Activated CD8-positive, alpha-beta T cell treated with anti-CD3 and anti-CD28 coated beads for 36 hours (primary cell): ENCODE measurements at regions not wholly inside any gene's neighbourhood (a gene's known extent, or its start where the extent isn't known, plus 50 kb on each side); places are given as distances from the start of the nearest gene placed in this dataset.

Source experiments
- ATAC-seq: fragments of 200-7000 bp; cut with Tn5 transposase; one replicate; pipeline ENCODE4 v1.10.0; 2021; ENCODE audit warnings: mild to moderate bottlenecking, moderate library complexity
- CTCF ChIA-PET: fragments of 350-600 bp; sonication (Branson Sonifier 250); formaldehyde crosslinking; loops from one replicate; lab custom pipeline; 2021; ENCODE audit warnings: antibody characterized with exemption; lab: Charles Lee
- POLR2A ChIA-PET: fragments of 350-600 bp; sonication (Branson Sonifier 250); formaldehyde crosslinking; loops from one replicate; lab custom pipeline; 2021; ENCODE audit warnings: antibody characterized with exemption; lab: Charles Lee
- DNase-seq: peaks from one replicate; pipeline ENCODE4 v3.0.0-alpha.2; 2020
- H3K27ac Mint-ChIP-seq: one replicate; pipeline ENCODE4 v1.8.0; 2021; ENCODE audit warnings: mild to moderate bottlenecking, mixed read lengths
- H3K27me3 Mint-ChIP-seq: one replicate; pipeline ENCODE4 v1.8.0; 2021; ENCODE audit warnings: mixed read lengths
- H3K36me3 Mint-ChIP-seq: one replicate; pipeline ENCODE4 v1.8.0; 2021; ENCODE audit warnings: low read depth, mixed read lengths
- H3K4me1 Mint-ChIP-seq: one replicate; pipeline ENCODE4 v1.8.0; 2021; ENCODE audit warnings: low read depth, mixed read lengths
- H3K4me3 Mint-ChIP-seq: one replicate; pipeline ENCODE4 v1.8.0; 2021; ENCODE audit warnings: mild to moderate bottlenecking, moderate library complexity, mixed read lengths
- H3K9me3 Mint-ChIP-seq: one replicate; pipeline ENCODE4 v1.8.0; 2021; ENCODE audit warnings: mixed read lengths
- intact Hi-C: fragments of 100-400 bp; cut with micrococcal nuclease; formaldehyde crosslinking; loops from one replicate; pipeline ENCODE4 v1.10.0; 2022
- TF ChIP-seq, protein P1 (sequence below): fragments of 200-600 bp; IDR thresholded peaks from one replicate; pipeline ENCODE4 v1.8.0; 2022; ENCODE audit warnings: antibody characterized with exemption, mild to moderate bottlenecking

DNA sequence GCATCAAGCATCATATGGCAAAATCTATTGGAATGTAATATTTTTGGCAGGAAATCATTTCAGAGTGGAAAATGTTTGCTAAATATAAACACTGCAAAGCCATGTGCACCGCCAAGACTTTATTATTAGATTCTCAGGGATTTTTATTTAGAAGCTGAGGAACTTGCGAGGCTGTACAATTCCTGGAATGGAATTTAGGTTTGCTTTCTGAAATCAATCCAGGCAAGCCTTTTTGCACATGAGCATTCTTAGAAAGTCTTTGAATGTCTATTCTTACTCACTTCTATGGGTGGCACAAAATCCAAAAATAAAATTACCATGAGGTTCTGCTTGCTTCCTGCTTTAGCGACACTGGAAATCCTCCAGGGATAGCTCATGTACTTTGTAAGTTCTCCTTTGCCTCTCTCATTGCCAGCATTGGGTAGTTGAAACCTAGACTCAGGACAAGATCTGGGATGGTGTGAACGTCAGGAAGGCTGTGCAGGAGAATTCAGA lies 71.5 kb upstream of the PALM2AKAP2 start:
- DNase-seq (no peak), ATAC-seq (no peak)
- no peaks in the 10 kb centered on the region for H3K27me3 Mint-ChIP-seq
- TF ChIP-seq, protein P1, sequence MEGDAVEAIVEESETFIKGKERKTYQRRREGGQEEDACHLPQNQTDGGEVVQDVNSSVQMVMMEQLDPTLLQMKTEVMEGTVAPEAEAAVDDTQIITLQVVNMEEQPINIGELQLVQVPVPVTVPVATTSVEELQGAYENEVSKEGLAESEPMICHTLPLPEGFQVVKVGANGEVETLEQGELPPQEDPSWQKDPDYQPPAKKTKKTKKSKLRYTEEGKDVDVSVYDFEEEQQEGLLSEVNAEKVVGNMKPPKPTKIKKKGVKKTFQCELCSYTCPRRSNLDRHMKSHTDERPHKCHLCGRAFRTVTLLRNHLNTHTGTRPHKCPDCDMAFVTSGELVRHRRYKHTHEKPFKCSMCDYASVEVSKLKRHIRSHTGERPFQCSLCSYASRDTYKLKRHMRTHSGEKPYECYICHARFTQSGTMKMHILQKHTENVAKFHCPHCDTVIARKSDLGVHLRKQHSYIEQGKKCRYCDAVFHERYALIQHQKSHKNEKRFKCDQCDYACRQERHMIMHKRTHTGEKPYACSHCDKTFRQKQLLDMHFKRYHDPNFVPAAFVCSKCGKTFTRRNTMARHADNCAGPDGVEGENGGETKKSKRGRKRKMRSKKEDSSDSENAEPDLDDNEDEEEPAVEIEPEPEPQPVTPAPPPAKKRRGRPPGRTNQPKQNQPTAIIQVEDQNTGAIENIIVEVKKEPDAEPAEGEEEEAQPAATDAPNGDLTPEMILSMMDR = no peak
- H3K36me3 Mint-ChIP-seq = no peaks in the 10 kb centered on the region
- ChIA-PET CTCF (no interaction called here), POLR2A (no interaction called here)
- H3K4me3 Mint-ChIP-seq = no peak overlapping the region
- intact Hi-C loops = no loop called here
- H3K9me3 Mint-ChIP-seq = no peaks in the 10 kb centered on the region
- no peak overlapping the region for H3K27ac Mint-ChIP-seq
- no peaks in the 10 kb centered on the region for H3K4me1 Mint-ChIP-seq

DNA sequence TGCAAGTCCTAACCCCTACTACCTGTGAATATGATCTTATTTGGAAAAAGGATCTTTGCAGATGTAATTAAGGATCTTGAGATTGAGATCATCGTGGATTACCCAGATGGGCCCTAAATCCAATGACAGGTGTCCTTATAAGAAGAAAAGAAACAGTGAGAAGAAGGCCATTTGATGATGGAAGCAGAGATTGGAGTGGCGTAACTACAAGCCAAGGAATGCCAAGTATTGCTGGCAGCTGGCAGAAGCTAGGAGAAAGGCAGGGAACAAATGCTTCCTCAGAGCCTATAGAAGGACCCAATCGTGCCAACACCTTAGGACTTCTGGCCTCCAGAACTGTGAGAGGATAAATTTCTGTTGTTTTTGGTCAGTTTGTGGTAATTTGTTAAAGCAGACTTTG lies 70.1 kb upstream of the PALM2AKAP2 start:
- Mint-ChIP-seq H3K4me1 (no peaks in the 10 kb centered on the region), H3K9me3 (no peaks in the 10 kb centered on the region), H3K27me3 (no peaks in the 10 kb centered on the region), H3K36me3 (no peaks in the 10 kb centered on the region), H3K4me3 (no peak overlapping the region), H3K27ac (no peak overlapping the region)
- no peak for DNase-seq
- POLR2A ChIA-PET = no interaction called here
- intact Hi-C loops = no loop called here
- TF ChIP-seq, protein P1 = no peak
- no peak for ATAC-seq
- CTCF ChIA-PET = no interaction called here

DNA sequence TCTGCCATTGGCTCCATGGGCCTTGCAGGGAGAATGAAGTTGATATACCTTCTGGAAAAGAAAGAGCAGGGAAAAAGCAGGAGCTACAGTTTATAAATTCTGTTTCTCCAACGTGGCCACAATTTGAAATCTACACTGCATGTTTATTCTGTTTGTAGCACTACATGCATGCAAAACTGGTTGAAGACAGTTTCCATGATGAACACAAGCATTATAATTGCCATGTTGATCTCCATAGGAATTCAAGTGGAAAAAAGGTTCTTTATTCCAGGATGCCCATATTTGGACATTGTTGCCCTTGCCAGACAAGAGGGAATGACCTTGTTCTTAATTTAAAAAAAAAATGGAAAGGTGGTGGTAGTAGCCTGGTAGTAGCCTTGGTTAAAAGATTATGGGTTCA lies 69.2 kb upstream of the PALM2AKAP2 start:
- CTCF ChIA-PET = no interaction called here
- TF ChIP-seq, protein P1 = no peak
- H3K4me3 Mint-ChIP-seq = no peak overlapping the region
- intact Hi-C loops = no loop called here
- no peak for ATAC-seq
- no peaks in the 10 kb centered on the region for H3K9me3 Mint-ChIP-seq
- POLR2A ChIA-PET = no interaction called here
- H3K36me3 Mint-ChIP-seq = no peaks in the 10 kb centered on the region
- no peaks in the 10 kb centered on the region for H3K27me3 Mint-ChIP-seq
- H3K4me1 Mint-ChIP-seq = no peaks in the 10 kb centered on the region
- no peak overlapping the region for H3K27ac Mint-ChIP-seq
- no peak for DNase-seq

DNA sequence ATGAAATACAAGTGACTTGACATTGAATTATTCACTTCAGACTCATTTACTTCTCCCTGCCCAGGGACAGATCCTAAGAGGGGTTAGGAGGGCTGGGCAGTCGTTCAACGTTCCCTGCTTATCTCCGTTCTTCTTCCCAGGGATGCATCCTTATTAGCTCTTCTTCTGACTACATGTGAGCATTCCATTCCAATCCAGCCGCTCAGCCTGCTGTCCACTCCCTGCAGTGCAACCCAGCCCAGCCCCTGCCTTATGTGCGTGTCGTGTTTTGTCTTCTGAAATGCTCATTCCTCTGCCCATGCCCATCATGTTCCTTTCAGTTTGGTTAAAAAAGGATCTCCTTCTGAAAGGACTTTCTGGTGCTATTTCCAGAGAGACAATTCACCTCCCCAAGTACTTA lies 64.7 kb upstream of the PALM2AKAP2 start:
- CTCF ChIA-PET = no interaction called here
- intact Hi-C loops = no loop called here
- DNase-seq (no peak), ATAC-seq (no peak)
- no peaks in the 10 kb centered on the region for H3K4me1 Mint-ChIP-seq
- no peak overlapping the region for H3K27ac Mint-ChIP-seq
- TF ChIP-seq, protein P1 = no peak
- H3K36me3 Mint-ChIP-seq = no peaks in the 10 kb centered on the region
- H3K9me3 Mint-ChIP-seq = no peaks in the 10 kb centered on the region
- H3K27me3 Mint-ChIP-seq = no peaks in the 10 kb centered on the region
- H3K4me3 Mint-ChIP-seq = no peak overlapping the region
- POLR2A ChIA-PET = no interaction called here

DNA sequence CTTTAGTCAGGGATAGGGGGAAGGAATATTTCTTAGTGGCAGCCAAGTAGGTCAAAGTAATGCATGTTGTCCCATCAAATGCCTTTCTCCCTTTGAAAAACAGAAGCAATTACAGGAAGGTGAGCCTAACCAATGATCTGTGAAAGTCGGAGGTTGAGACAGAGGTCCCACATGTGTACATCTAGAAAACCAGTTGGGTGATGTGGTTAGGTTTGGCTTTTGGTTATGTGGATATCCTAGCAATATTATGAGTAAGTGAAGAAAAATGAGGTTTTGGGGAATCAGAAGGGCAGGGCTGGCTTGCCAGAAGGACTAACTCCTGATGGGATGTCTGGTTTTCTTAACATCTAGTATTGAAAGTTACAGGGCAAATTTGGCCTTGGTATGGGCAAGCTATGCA lies 63.4 kb upstream of the PALM2AKAP2 start:
- H3K4me1 Mint-ChIP-seq = no peaks in the 10 kb centered on the region
- CTCF ChIA-PET = no interaction called here
- no peaks in the 10 kb centered on the region for H3K27me3 Mint-ChIP-seq
- DNase-seq (no peak), ATAC-seq (no peak)
- no peaks in the 10 kb centered on the region for H3K36me3 Mint-ChIP-seq
- intact Hi-C loops = no loop called here
- TF ChIP-seq, protein P1 = no peak
- POLR2A ChIA-PET = no interaction called here
- H3K27ac Mint-ChIP-seq = no peak overlapping the region
- H3K4me3 Mint-ChIP-seq = no peak overlapping the region
- H3K9me3 Mint-ChIP-seq = no peaks in the 10 kb centered on the region
